Right ventricle myocardium superior (tissue), 1 donor: ENCODE measurements at regions not wholly inside any gene's neighbourhood (a gene's known extent, or its start where the extent isn't known, plus 50 kb on each side); places are given as distances from the start of the nearest gene placed in this dataset.

ENCODE experiments used
- ATAC-seq: fragments of 200-7000 bp; cut with Tn5 transposase; one replicate; pipeline ENCODE4 v1.9.1; 2020; ENCODE audit warnings: mild to moderate bottlenecking; ENCODE audit not compliant: poor library complexity
- DNase-seq: peaks from one replicate; pipeline ENCODE4 v3.0.0-alpha.2; 2020
- intact Hi-C: fragments of 100-400 bp; cut with DNase I; formaldehyde crosslinking; loops from one replicate; pipeline ENCODE4 v1.11.2; 2022
- donor health status: DM: no; HTN: yes; CAD: no; lungs with severe emphysema.

GRCh38 chr4:14888790-14889572 lies 113.3 kb upstream of the CPEB2 start:
- DNase-seq (no peak), ATAC-seq (no peak)
- intact Hi-C loops, result no loop called here

- no peak for DNase-seq
- intact Hi-C loops, result no loop called here
- no peak for ATAC-seq
These were observed 109.7 kb upstream of the CPEB2 start for GRCh38 chr4:14892563-14892962.

GRCh38 chr4:14893713-14894112 lies 108.6 kb upstream of the CPEB2 start:
- intact Hi-C loops, result no loop called here
- DNase-seq (no peak), ATAC-seq (no peak)

- intact Hi-C loops, result no loop called here
- DNase-seq (no peak), ATAC-seq (no peak)
These were observed 107.6 kb upstream of the CPEB2 start for GRCh38 chr4:14894392-14895292.

GRCh38 chr4:14896656-14897175 lies 105.6 kb upstream of the CPEB2 start:
- intact Hi-C loops, result no loop called here
- DNase-seq, result no peak
- ATAC-seq, result no peak

- ATAC-seq, result no peak
- no peak for DNase-seq
- intact Hi-C loops, result no loop called here
These were observed 105.1 kb upstream of the CPEB2 start for GRCh38 chr4:14897217-14897616.

GRCh38 chr4:14898989-14899388 lies 103.3 kb upstream of the CPEB2 start:
- intact Hi-C loops, result no loop called here
- DNase-seq (no peak), ATAC-seq (no peak)

- intact Hi-C loops, result no loop called here
- ATAC-seq (no peak), DNase-seq (no peak)
These were observed 99.9 kb upstream of the CPEB2 start for GRCh38 chr4:14902342-14902741.

- DNase-seq (no peak), ATAC-seq (no peak)
- intact Hi-C loops, result no loop called here
These were observed 99.0 kb upstream of the CPEB2 start for GRCh38 chr4:14903321-14903720.

- DNase-seq, result no peak
- no peak for ATAC-seq
- intact Hi-C loops, result no loop called here
These were observed 95.5 kb upstream of the CPEB2 start for GRCh38 chr4:14906805-14907204.

GRCh38 chr4:14908635-14909034 lies 93.6 kb upstream of the CPEB2 start:
- no peak for ATAC-seq
- no peak for DNase-seq
- intact Hi-C loops, result no loop called here

GRCh38 chr4:14910411-14910810 lies 91.9 kb upstream of the CPEB2 start:
- intact Hi-C loops, result no loop called here
- no peak for DNase-seq

GRCh38 chr4:14912426-14912825 lies 89.9 kb upstream of the CPEB2 start:
- no peak for DNase-seq
- intact Hi-C loops, result no loop called here
- ATAC-seq, result no peak

More at GRCh38 chr4:14910411-14910810, 91.9 kb upstream of the CPEB2 start:
- ATAC-seq, result peak; percentile 86

GRCh38 chr4:14915018-14915417 lies 87.3 kb upstream of the CPEB2 start:
- intact Hi-C loops, result loop anchor here (5.0 kb wide), 1 partner anchor 78 kb away; no protein-coding TSS in a partner anchor
- no peak for ATAC-seq
- DNase-seq, result no peak

GRCh38 chr4:14916554-14917297 lies 85.6 kb upstream of the CPEB2 start:
- ATAC-seq, result peak; percentile 90
- peak; percentile 37 for DNase-seq
- intact Hi-C loops, result loop anchor here (5.0 kb wide), 1 partner anchor 79 kb away; no protein-coding TSS in a partner anchor

- DNase-seq (no peak), ATAC-seq (peak; percentile 62)
- intact Hi-C loops, result loop anchor here (5.0 kb wide), 1 partner anchor 80 kb away; no protein-coding TSS in a partner anchor
These were observed 85.0 kb upstream of the CPEB2 start for GRCh38 chr4:14917298-14917633.

GRCh38 chr4:14918336-14918735 lies 83.9 kb upstream of the CPEB2 start:
- ATAC-seq (no peak), DNase-seq (no peak)
- intact Hi-C loops, result loop anchor here (5.0 kb wide), 1 partner anchor 81 kb away; no protein-coding TSS in a partner anchor

GRCh38 chr4:14919785-14920184 lies 82.5 kb upstream of the CPEB2 start:
- intact Hi-C loops, result loop anchor here (5.0 kb wide), 1 partner anchor 82 kb away; no protein-coding TSS in a partner anchor
- no peak for DNase-seq
- no peak for ATAC-seq

- intact Hi-C loops, result no loop called here
- DNase-seq (no peak), ATAC-seq (no peak)
These were observed 82.0 kb upstream of the CPEB2 start for GRCh38 chr4:14920237-14920636.
